ENCODE measurements at regions not wholly inside any gene's neighbourhood (a gene's known extent, or its start where the extent isn't known, plus 50 kb on each side); places are given as distances from the start of the nearest gene placed in this dataset.

DNA sequence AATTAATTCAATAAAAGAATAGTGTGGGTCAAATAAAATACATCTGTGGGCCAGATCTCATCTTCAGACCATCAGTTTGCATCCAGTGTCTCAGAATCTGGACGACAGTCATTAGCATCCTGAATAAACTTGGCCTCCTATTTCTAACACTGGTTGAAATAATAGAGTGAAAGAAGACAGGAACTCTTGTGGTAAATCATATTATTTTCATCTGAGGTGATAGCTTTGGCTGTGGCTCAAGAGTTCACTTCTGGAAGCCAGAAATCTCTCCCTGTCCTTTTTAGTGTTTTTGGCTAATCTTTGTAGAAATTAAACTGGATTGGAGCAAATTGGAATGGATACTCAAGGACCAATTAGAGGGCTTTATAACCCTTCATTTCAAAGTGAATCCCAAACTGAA lies 63.4 kb upstream of the HMHB1 start:
- no peak for ATAC-seq
- WGBS, result 53% methylated on average over 1 of the region's 1 CpG
- H3K9me3 ChIP-seq (ENCODE audit: control insufficient read depth, low read length), result no peaks in the 10 kb centered on the region

DNA sequence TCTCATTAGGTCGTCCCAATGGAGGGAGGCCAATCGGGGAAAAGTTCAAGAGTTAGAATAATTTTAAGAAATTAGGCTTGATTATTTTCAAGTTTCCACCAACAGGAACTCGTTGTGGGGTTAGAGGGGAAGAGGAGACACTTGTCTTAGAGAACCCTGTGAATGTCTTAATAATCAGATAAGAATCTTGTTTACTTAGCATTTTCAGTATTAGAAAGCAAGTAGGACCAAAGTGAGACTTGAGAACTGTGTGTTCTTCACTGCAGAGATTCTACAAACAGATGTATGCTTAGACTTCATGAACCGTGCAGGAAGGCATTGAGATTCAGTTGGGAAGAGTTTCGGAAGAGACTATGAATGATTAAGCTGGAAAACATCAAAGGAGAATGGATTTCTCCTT lies 69.0 kb upstream of the HMHB1 start:
- peaks cover 1% of the 10 kb centered on the region for H3K4me1 ChIP-seq (ENCODE audit: control insufficient read depth, insufficient read depth, low read length)
- 88% methylated on average over 5 of the region's 5 CpGs for WGBS
- intact Hi-C loops (cut with DNase I), result no loop called here
- no peak overlapping the region for H3K27ac ChIP-seq (ENCODE audit: low read length)
- no peak for DNase-seq
- ATAC-seq, result no peak
- H3K27me3 ChIP-seq (ENCODE audit: control insufficient read depth, insufficient read depth), result no peaks in the 10 kb centered on the region
- no peak overlapping the region for H3K4me3 ChIP-seq (ENCODE audit: low read length)
- H3K9me3 ChIP-seq (ENCODE audit: control insufficient read depth, low read length), result no peaks in the 10 kb centered on the region

More for the DNA sequence above, 63.4 kb upstream of the HMHB1 start:
- H3K4me1 ChIP-seq (ENCODE audit: control insufficient read depth, insufficient read depth, low read length), result peaks cover 1% of the 10 kb centered on the region
- no peaks in the 10 kb centered on the region for H3K27me3 ChIP-seq (ENCODE audit: control insufficient read depth, insufficient read depth)
- H3K4me3 ChIP-seq (ENCODE audit: low read length), result no peak overlapping the region
- intact Hi-C loops (cut with DNase I), result no loop called here
- H3K27ac ChIP-seq (ENCODE audit: low read length), result no peak overlapping the region
- DNase-seq, result no peak

DNA sequence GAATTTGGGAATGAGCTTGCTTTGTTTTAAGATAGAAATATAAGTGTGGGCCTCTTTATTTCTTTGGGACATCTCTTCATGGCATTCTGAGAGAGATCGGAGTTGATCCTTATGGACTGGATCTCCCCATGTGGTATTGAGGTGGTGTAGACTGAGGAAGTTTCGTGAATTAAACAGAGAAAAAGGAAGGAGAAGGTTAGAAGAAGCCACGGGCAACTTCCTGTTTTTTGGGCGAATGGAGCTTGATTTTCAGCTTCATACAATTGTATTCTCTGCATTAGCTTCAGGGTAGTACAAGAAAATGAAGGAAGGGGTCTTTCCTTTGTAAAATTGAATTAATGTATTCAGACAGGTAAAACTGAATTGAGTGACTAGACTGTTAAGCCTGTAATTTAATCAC lies 70.5 kb upstream of the HMHB1 start:
- Histone ChIP-seq H3K27ac (ENCODE audit: low read length) (no peak overlapping the region), H3K9me3 (ENCODE audit: control insufficient read depth, low read length) (no peaks in the 10 kb centered on the region), H3K27me3 (ENCODE audit: control insufficient read depth, insufficient read depth) (no peaks in the 10 kb centered on the region), H3K4me3 (ENCODE audit: low read length) (no peak overlapping the region), H3K4me1 (ENCODE audit: control insufficient read depth, insufficient read depth, low read length) (peaks cover 1% of the 10 kb centered on the region)
- 54% methylated on average over 4 of the region's 4 CpGs for WGBS
- ATAC-seq (no peak), DNase-seq (no peak)
- intact Hi-C loops (cut with DNase I), result no loop called here

DNA sequence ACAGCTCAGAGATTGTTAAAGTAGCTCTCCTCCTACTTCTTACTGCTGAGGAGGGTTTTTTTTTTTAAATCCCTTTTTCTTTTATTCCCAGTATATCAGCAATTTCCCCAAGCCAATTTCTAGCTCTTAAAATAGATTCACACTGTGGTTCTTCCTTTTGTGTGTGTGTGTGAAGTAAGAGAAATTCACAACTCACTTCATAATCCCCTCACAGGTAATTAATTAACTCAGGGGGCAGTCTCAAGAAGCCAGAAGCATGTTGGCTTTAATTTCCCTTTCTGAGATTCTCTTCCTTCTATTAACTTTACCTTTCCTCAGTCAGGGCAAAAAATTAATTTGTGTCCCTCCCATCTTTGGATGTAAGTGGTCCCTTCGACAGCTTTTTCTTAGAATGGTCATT lies 71.0 kb upstream of the HMHB1 start:
- no peaks in the 10 kb centered on the region for H3K9me3 ChIP-seq (ENCODE audit: control insufficient read depth, low read length)
- ATAC-seq (no peak), DNase-seq (no peak)
- H3K27me3 ChIP-seq (ENCODE audit: control insufficient read depth, insufficient read depth), result no peaks in the 10 kb centered on the region
- H3K4me1 ChIP-seq (ENCODE audit: control insufficient read depth, insufficient read depth, low read length), result peaks cover 1% of the 10 kb centered on the region
- WGBS, result 56% methylated on average over 1 of the region's 1 CpG
- H3K4me3 ChIP-seq (ENCODE audit: low read length), result no peak overlapping the region
- no peak overlapping the region for H3K27ac ChIP-seq (ENCODE audit: low read length)
- intact Hi-C loops (cut with DNase I), result no loop called here

DNA sequence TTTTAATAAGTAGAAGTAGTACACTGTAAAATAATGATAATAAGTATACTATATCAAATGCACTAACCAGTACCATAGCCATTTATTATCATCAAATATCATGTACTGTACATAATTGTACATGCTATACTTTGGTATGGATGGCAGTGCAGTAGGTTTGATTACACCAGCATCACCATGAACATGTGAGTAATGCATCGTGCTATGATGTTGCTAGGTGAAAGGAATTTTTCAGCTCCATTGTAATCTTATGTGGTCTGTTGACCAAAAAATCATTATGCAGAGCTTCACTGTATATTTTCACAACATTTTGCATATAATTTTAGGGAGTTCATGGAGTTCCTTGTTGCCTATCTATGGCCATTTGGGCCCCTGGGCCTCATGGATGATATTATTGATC lies 72.2 kb upstream of the HMHB1 start:
- DNase-seq, result no peak
- 97% methylated on average over 1 of the region's 1 CpG for WGBS

DNA sequence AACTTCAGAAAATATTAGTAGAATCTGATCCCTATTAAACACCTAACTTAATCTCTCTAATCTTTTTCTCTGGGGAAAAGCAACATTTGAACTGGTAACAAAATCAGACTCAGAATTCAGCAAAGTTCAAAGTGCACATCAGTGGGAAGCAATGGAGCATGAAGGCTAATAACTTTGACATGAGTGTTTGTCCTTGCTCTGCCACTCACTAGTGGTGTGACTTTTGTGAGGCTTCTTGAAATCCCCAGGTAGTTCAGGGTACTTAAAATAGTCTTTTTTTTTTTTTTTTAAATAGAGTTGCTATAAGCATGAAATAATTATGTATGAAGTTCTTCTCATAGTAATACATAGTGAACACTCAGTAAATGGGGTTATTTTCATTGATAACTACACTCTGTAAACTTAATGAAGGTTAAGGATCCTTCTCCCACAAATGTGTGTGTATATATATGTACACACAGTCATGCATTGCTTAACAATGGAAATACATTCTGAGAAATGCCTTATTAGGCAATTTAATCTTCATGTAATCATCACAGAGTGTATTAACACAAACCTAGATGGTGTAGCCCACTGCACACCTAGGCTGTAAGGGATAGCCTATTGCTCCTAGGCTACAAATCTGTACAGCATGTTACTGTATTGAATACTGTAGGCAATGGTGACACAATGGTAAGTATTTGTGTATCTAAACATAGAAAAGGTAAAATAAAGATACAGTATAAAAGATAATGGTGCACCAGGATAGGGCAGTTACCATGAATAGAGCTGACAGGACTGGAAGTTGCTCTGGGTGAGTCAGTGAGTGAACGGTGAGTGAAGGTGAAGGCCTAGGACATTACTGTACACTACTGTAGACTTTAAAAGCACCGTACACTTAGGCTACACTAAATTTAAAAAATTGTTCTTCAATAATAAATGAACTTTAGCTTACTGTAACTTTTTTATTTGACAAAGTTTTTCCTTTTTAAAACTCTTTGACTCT lies 73.3 kb upstream of the HMHB1 start:
- Histone ChIP-seq H3K4me1 (ENCODE audit: control insufficient read depth, insufficient read depth, low read length) (no peaks in the 10 kb centered on the region), H3K4me3 (ENCODE audit: low read length) (no peak overlapping the region), H3K27me3 (ENCODE audit: control insufficient read depth, insufficient read depth) (no peaks in the 10 kb centered on the region), H3K9me3 (ENCODE audit: control insufficient read depth, low read length) (no peaks in the 10 kb centered on the region), H3K27ac (ENCODE audit: low read length) (no peak overlapping the region)
- ATAC-seq (no peak), DNase-seq (no peak)
- WGBS, result 91% methylated on average over 2 of the region's 2 CpGs
- intact Hi-C loops (cut with DNase I), result no loop called here

More for the DNA sequence above, 72.2 kb upstream of the HMHB1 start:
- Histone ChIP-seq H3K4me1 (ENCODE audit: control insufficient read depth, insufficient read depth, low read length) (peaks cover 1% of the 10 kb centered on the region), H3K27me3 (ENCODE audit: control insufficient read depth, insufficient read depth) (no peaks in the 10 kb centered on the region), H3K27ac (ENCODE audit: low read length) (no peak overlapping the region), H3K9me3 (ENCODE audit: control insufficient read depth, low read length) (no peaks in the 10 kb centered on the region), H3K4me3 (ENCODE audit: low read length) (no peak overlapping the region)
- no peak for ATAC-seq
- intact Hi-C loops (cut with DNase I), result no loop called here

DNA sequence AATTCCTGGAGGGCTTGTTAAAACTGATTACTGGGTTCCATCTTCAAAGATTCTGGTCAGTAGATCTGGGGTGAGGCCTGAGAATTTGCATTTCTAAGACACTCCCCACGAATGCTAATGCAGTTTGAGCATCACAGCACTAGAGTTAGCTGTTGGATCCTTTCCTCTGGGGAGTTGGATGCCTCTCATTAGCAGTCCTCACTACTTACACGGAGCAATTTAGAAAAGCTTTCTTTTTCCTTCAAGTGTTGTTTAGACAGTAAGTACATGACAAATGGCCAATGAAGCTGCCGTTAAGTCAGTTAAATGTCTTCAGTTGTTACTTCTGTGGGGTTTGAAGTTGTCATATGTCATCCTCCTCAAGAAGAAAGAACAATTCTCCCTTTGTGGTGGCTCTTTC lies 74.9 kb upstream of the HMHB1 start:
- no peak for ATAC-seq
- 48% methylated on average over 3 of the region's 3 CpGs for WGBS
- intact Hi-C loops (cut with DNase I), result no loop called here
- H3K9me3 ChIP-seq (ENCODE audit: control insufficient read depth, low read length), result no peaks in the 10 kb centered on the region
- no peak overlapping the region for H3K4me3 ChIP-seq (ENCODE audit: low read length)
- no peak for DNase-seq
- H3K27me3 ChIP-seq (ENCODE audit: control insufficient read depth, insufficient read depth), result no peaks in the 10 kb centered on the region
- no peaks in the 10 kb centered on the region for H3K4me1 ChIP-seq (ENCODE audit: control insufficient read depth, insufficient read depth, low read length)
- no peak overlapping the region for H3K27ac ChIP-seq (ENCODE audit: low read length)

DNA sequence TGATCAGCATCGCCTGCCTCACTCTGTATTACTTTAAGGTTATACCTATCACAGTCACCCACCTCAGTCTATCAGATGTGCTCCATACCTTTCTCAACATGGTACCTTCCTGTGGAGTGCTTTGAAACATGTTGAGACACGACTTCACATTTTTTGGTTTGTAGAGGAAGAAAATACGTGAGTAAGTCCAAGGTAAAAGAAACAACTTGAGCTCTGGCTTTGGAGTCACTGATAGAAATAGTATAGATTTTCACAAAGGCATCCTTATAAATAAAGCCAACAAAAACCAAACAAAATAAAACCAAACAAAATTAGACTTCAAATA lies 77.5 kb upstream of the HMHB1 start:
- no peak for ATAC-seq
- 92% methylated on average over 3 of the region's 3 CpGs for WGBS
- Histone ChIP-seq H3K4me1 (ENCODE audit: control insufficient read depth, insufficient read depth, low read length) (no peaks in the 10 kb centered on the region), H3K27ac (ENCODE audit: low read length) (no peak overlapping the region), H3K9me3 (ENCODE audit: control insufficient read depth, low read length) (no peaks in the 10 kb centered on the region), H3K27me3 (ENCODE audit: control insufficient read depth, insufficient read depth) (no peaks in the 10 kb centered on the region), H3K4me3 (ENCODE audit: low read length) (no peak overlapping the region)
- intact Hi-C loops (cut with DNase I), result no loop called here
- DNase-seq, result no peak

DNA sequence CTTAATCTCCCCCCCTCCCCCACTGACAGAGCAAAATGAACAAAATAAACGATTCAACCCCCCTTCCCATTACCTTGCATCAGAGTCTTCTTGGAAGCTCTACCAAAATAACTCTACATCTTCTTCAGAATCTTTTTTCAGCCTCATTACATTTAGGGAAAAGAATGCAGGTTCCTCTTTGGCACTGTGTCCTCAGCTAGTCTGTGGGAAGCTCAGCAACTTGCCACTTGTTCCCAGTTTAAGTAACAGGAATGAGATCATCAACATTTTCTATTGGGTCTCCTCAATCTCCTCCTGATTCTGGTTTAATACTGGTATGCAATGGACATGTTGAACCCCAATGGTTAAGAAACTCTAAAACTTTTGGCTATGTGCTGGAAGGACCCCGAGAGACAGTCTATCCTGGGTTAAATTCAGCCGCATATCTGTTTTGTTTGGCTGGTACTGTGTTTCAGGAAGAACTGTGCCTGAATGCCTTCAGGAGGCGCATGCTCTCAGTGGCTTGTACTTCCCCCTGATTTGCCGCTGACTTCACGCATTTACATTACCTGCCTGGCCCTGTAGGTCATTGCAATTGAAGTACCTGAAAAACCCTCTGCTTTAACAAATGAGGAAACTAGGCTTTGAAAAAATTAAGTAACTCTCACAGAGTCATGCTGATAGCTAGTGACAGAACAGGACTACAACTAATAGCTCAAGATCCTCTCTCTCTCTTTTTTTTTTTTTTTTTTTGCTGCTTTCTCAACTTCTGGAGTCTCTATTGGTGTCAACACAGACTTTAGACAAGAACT lies 78.1 kb upstream of the HMHB1 start:
- peak in 1 of 2 donors; percentile 54 for ATAC-seq
- no peaks in the 10 kb centered on the region for H3K9me3 ChIP-seq (ENCODE audit: control insufficient read depth, low read length)

DNA sequence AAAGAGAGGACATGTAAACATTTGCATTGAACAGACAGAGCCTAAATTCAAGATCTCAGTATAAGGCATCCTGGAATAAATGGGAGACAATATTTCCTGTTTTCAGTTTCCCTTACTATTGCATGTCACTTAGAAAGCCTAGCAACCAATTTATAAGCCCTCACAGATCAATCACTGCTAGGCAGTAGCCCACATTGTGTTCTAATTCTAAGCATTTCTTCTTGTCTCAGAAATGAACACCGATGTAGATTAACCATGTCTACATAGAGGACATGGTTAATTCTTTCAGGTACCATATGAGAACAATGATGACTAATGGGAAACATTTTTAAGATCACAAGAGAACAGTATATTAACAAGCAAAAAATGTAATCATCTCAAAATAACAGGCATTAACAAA lies 79.6 kb upstream of the HMHB1 start:
- intact Hi-C loops (cut with DNase I), result no loop called here
- H3K9me3 ChIP-seq (ENCODE audit: control insufficient read depth, low read length), result no peaks in the 10 kb centered on the region
- DNase-seq (no peak), ATAC-seq (no peak)
- no peaks in the 10 kb centered on the region for H3K4me1 ChIP-seq (ENCODE audit: control insufficient read depth, insufficient read depth, low read length)
- H3K27me3 ChIP-seq (ENCODE audit: control insufficient read depth, insufficient read depth), result no peaks in the 10 kb centered on the region
- H3K27ac ChIP-seq (ENCODE audit: low read length), result no peak overlapping the region
- H3K4me3 ChIP-seq (ENCODE audit: low read length), result no peak overlapping the region
- 97% methylated on average over 1 of the region's 1 CpG for WGBS

More for the DNA sequence above, 78.1 kb upstream of the HMHB1 start:
- Histone ChIP-seq H3K4me1 (ENCODE audit: control insufficient read depth, insufficient read depth, low read length) (no peaks in the 10 kb centered on the region), H3K27me3 (ENCODE audit: control insufficient read depth, insufficient read depth) (no peaks in the 10 kb centered on the region), H3K27ac (ENCODE audit: low read length) (peak overlapping the region; percentile 12), H3K4me3 (ENCODE audit: low read length) (no peak overlapping the region)
- WGBS, result 43% methylated on average over 6 of the region's 6 CpGs
- DNase-seq, result no peak
- intact Hi-C loops (cut with DNase I), result no loop called here

DNA sequence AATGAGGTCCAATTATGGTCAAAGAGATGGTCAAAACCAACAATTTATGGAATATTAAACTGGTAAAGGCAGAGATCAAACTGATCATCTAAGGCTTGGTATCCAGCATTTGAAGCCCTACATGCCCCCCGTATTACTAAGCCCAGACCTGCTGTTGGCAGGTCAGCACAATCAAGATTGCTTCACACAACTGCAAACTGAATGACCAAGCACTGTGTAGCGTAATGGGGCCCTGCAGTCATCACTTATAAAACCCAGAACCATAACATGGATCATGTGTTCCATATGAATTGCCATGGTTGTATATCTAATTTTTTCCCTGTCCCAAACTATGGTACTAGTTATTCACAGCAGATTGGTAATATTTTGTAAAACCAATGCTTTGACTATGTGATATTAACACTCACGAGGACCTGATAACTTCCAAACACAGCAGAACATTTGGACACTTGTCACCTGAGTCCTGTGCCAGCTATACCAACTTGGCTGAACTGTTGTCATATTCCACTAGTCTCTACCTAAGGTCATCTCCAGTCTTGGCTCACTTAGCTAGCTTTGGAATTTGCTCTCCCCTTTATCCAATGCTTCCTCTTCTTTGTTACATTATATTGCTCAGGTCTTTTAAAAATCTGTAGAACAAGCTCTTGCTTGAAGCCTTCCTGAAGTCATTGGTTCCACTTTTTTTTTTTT lies 81.7 kb upstream of the HMHB1 start:
- H3K4me1 ChIP-seq (ENCODE audit: control insufficient read depth, insufficient read depth, low read length), result no peaks in the 10 kb centered on the region
- WGBS, result 81% methylated on average over 3 of the region's 3 CpGs
- no peak overlapping the region for H3K4me3 ChIP-seq (ENCODE audit: low read length)
- H3K27me3 ChIP-seq (ENCODE audit: control insufficient read depth, insufficient read depth), result no peaks in the 10 kb centered on the region
- H3K27ac ChIP-seq (ENCODE audit: low read length), result no peak overlapping the region
- no peaks in the 10 kb centered on the region for H3K9me3 ChIP-seq (ENCODE audit: control insufficient read depth, low read length)
- intact Hi-C loops (cut with DNase I), result no loop called here
- DNase-seq (no peak), ATAC-seq (peak; percentile 48 to 72)

Data from right cardiac atrium (tissue), 5 donors.